Suprapubic skin (tissue), 4 donors: ENCODE measurements at regions not wholly inside any gene's neighbourhood (a gene's known extent, or its start where the extent isn't known, plus 50 kb on each side); places are given as distances from the start of the nearest gene placed in this dataset.

Experiments used
- DNase-seq, 2 donors: peaks; one replicate each; pipeline ENCODE4 v3.0.0-alpha.2; 2019; ENCODE audit warnings: low spot score in 2 of 2
- H3K27ac ChIP-seq: fragments of 200-600 bp; sonication (generic); one replicate; pipeline ENCODE4 v1.5.1; 2019
- H3K27me3 ChIP-seq: fragments of 200-600 bp; sonication (generic); one replicate; pipeline ENCODE4 v1.5.1; 2019
- H3K36me3 ChIP-seq: fragments of 200-600 bp; sonication (generic); one replicate; pipeline ENCODE4 v1.5.1; 2019
- H3K4me1 ChIP-seq: fragments of 200-600 bp; sonication (generic); one replicate; pipeline ENCODE4 v1.5.1; 2019
- H3K4me3 ChIP-seq: fragments of 200-600 bp; sonication (generic); one replicate; pipeline ENCODE4 v1.5.1; 2019; ENCODE audit warnings: mild to moderate bottlenecking
- H3K9me3 ChIP-seq: fragments of 200-600 bp; sonication (generic); one replicate; pipeline ENCODE4 v1.5.1; 2019
- EP300 ChIP-seq: sonication (generic); formaldehyde crosslinking; IDR thresholded peaks from one replicate; pipeline ENCODE4 v1.6.1; 2017; ENCODE audit warnings: antibody characterized with exemption
- POLR2A ChIP-seq, 2 donors: fragments of 450-650 bp; IDR thresholded peaks; one replicate each; pipeline ENCODE4 v1.6.1; 2017; ENCODE audit warnings: antibody characterized with exemption in 2 of 2, mild to moderate bottlenecking in 2 of 2, moderate library complexity in 2 of 2
- POLR2AphosphoS5 ChIP-seq, 3 donors: sonication (generic); formaldehyde crosslinking; IDR thresholded peaks; one replicate each; pipeline ENCODE4 v1.6.1; 2017; ENCODE audit warnings: antibody characterized with exemption in 3 of 3
- WGBS: methylation state at CpG from one replicate; pipeline ENCODE4 v1.1.5; 2018; 5-methylcytosine and 5-hydroxymethylcytosine counted together
- TF ChIP-seq, protein P1 (sequence below), 2 donors: fragments of 200-600 bp in 1 of 2; fragments of 450-650 bp in 1 of 2; sonication (generic) in 1 of 2; IDR thresholded peaks; one replicate each; pipeline ENCODE4 v1.5.1; 2016 to 2019; ENCODE audit warnings: antibody characterized with exemption in 2 of 2, mild to moderate bottlenecking in 1 of 2, moderate library complexity in 1 of 2

DNA sequence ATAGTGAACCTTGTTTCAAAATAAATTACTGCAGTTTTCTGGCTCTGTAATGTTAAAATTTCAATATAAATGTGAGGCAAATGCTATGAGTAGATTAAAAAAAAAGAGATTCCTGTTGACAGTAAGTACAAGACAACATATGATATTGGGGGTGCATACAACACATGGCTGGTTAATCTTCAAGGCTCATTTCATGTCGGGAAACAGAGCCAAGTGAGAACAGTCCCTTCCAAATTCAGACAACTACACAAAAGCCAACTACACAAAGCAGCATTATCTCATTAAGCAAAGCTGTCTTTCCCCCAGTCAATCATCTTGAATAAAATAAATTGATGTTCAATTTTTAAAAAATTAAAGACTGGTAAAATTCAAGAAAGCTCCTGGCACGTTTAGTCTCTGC is 549.2 kb downstream of the CCDC85A start:
- DNase-seq = no peak
- WGBS = 55% methylated on average over 2 of the region's 2 CpGs
- Histone ChIP-seq H3K4me3 (no peak overlapping the region), H3K9me3 (peaks cover 1% of the 10 kb centered on the region), H3K4me1 (no peaks in the 10 kb centered on the region), H3K27me3 (no peaks in the 10 kb centered on the region), H3K36me3 (no peaks in the 10 kb centered on the region), H3K27ac (no peak overlapping the region)
- TF ChIP-seq POLR2AphosphoS5 (IDR thresholded peaks at IDR 0.05) (no peak), POLR2A (IDR thresholded peaks at IDR 0.05) (no peak), EP300 (no peak)
- TF ChIP-seq, protein P1, sequence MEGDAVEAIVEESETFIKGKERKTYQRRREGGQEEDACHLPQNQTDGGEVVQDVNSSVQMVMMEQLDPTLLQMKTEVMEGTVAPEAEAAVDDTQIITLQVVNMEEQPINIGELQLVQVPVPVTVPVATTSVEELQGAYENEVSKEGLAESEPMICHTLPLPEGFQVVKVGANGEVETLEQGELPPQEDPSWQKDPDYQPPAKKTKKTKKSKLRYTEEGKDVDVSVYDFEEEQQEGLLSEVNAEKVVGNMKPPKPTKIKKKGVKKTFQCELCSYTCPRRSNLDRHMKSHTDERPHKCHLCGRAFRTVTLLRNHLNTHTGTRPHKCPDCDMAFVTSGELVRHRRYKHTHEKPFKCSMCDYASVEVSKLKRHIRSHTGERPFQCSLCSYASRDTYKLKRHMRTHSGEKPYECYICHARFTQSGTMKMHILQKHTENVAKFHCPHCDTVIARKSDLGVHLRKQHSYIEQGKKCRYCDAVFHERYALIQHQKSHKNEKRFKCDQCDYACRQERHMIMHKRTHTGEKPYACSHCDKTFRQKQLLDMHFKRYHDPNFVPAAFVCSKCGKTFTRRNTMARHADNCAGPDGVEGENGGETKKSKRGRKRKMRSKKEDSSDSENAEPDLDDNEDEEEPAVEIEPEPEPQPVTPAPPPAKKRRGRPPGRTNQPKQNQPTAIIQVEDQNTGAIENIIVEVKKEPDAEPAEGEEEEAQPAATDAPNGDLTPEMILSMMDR (IDR thresholded peaks at IDR 0.05) = no peak

DNA sequence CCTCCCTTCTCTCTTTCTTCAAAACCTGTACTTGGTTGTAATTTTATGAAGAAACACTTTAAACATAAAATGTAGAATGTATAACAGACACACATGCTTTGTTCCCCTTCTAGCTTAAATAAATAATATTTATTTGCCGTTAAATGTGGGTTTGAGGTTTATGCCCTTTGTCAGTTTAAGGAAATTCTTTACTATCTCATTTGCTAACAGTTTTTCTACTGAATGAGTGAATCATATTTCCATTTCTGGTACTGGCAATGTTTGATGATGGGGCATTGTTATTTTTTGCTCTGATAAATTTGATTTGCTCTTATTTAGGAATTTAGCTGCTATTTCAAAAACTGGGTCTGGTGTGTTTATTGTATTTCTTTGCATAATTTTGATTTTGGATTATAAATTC is 555.6 kb downstream of the CCDC85A start:
- WGBS = 71% methylated on average over 1 of the region's 1 CpG
- no peaks in the 10 kb centered on the region for H3K27me3 ChIP-seq
- H3K27ac ChIP-seq = no peak overlapping the region
- no peaks in the 10 kb centered on the region for H3K4me1 ChIP-seq
- H3K36me3 ChIP-seq = no peaks in the 10 kb centered on the region
- TF ChIP-seq, protein P1 (IDR thresholded peaks at IDR 0.05) = no peak
- no peak for TF ChIP-seq POLR2AphosphoS5 (IDR thresholded peaks at IDR 0.05)
- TF ChIP-seq POLR2A (IDR thresholded peaks at IDR 0.05) = no peak
- TF ChIP-seq EP300 = no peak
- no peak overlapping the region for H3K4me3 ChIP-seq
- DNase-seq = no peak
- no peaks in the 10 kb centered on the region for H3K9me3 ChIP-seq

DNA sequence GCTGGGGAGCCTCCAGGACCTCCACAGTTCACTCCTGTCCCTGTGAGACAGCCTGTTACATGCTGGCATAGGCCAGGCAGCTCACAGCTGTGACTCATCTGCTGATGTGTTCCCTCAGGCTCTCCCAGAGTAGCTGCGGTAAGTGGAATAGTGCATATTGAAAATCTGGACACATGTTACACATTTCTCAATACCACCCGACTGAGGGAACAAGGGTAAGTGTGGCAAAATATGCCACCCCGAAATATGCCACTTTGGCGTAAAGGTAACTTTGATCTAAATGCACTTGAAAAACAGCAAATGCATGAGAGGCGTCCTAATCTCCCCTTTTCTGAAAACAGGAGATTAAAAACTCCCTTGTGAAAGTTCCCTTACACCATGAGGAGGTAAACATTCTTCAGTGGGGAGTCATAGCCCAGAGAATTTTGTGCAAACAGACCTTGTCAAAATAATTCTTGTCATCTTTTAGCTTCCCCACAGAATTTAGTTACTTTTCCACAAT is 557.9 kb downstream of the CCDC85A start:
- Histone ChIP-seq H3K9me3 (no peaks in the 10 kb centered on the region), H3K4me3 (no peak overlapping the region), H3K36me3 (no peaks in the 10 kb centered on the region), H3K27me3 (no peaks in the 10 kb centered on the region), H3K27ac (no peak overlapping the region), H3K4me1 (no peaks in the 10 kb centered on the region)
- WGBS = 52% methylated on average over 5 of the region's 5 CpGs
- DNase-seq = no peak
- no peak for TF ChIP-seq EP300
- TF ChIP-seq, protein P1 (IDR thresholded peaks at IDR 0.05) = no peak
- no peak for TF ChIP-seq POLR2AphosphoS5 (IDR thresholded peaks at IDR 0.05)
- TF ChIP-seq POLR2A (IDR thresholded peaks at IDR 0.05) = no peak

DNA sequence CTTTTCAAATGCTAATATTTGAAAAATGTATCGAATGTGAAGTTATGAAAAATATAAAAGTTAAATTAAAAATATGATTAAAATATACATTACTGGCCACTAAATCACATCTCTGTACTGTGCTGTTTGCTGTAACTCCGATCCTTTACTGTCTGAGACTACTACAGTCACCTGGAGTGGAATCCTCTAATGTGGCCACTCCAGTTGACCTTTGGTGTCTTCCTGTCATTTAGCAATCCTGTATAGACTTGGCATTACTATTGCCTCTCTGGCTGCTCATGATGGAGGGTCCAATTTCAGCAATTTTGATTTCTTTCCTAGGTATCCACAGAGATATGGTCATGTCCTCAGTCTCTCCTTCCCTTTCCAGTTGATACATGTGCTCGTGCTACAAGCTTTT is 560.0 kb downstream of the CCDC85A start:
- no peak for DNase-seq
- no peak overlapping the region for H3K4me3 ChIP-seq
- H3K4me1 ChIP-seq = no peaks in the 10 kb centered on the region
- no peaks in the 10 kb centered on the region for H3K27me3 ChIP-seq
- 88% methylated on average over 3 of the region's 3 CpGs for WGBS
- no peak overlapping the region for H3K27ac ChIP-seq
- TF ChIP-seq, protein P1 (IDR thresholded peaks at IDR 0.05) = no peak
- TF ChIP-seq EP300 (no peak), POLR2AphosphoS5 (IDR thresholded peaks at IDR 0.05) (no peak), POLR2A (IDR thresholded peaks at IDR 0.05) (no peak)
- H3K9me3 ChIP-seq = no peaks in the 10 kb centered on the region
- no peaks in the 10 kb centered on the region for H3K36me3 ChIP-seq

DNA sequence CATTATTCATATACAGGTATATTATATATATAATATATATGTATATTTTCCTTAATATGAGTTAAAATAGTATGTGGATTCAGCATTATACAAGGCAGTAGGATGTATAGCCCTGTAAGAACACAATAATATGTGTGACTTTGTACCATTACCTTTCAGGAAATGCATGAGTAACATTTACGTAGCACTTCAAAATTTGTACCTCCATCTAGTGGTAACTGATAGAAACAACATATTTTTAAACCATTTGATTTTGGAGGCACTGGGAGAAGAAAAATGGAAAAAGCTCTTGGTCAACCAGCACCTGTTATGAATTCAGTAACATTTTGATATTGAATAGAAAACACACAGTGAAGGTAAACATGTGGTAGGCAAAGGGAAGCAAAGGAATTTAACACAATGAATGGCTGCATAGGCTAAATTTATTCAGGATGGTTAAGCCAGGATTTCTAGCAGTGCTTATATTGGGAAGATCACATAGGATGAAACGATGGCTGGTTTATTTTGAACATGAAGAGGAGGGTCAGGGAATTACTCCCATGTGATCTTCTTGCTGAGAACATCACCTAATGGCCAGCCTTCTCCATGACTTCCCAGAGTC is 565.5 kb downstream of the CCDC85A start:
- H3K4me1 ChIP-seq = no peaks in the 10 kb centered on the region
- 35% methylated on average over 2 of the region's 2 CpGs for WGBS
- no peak overlapping the region for H3K27ac ChIP-seq
- TF ChIP-seq, protein P1 (IDR thresholded peaks at IDR 0.05) = no peak
- TF ChIP-seq EP300 (no peak), POLR2AphosphoS5 (IDR thresholded peaks at IDR 0.05) (no peak), POLR2A (IDR thresholded peaks at IDR 0.05) (no peak)
- H3K4me3 ChIP-seq = no peak overlapping the region
- H3K27me3 ChIP-seq = no peaks in the 10 kb centered on the region
- H3K9me3 ChIP-seq = no peaks in the 10 kb centered on the region
- H3K36me3 ChIP-seq = no peaks in the 10 kb centered on the region
- no peak for DNase-seq
